HG02642 (cell line): ENCODE measurements at regions not wholly inside any gene's neighbourhood (a gene's known extent, or its start where the extent isn't known, plus 50 kb on each side); places are given as distances from the start of the nearest gene placed in this dataset.

Source experiments
- ATAC-seq: cut with Tn5 transposase; IDR thresholded peaks from one replicate; pipeline ENCODE4 v1.9.1; 2021; ENCODE audit warnings: mild to moderate bottlenecking; ENCODE audit not compliant: unreplicated experiment, poor library complexity

DNA sequence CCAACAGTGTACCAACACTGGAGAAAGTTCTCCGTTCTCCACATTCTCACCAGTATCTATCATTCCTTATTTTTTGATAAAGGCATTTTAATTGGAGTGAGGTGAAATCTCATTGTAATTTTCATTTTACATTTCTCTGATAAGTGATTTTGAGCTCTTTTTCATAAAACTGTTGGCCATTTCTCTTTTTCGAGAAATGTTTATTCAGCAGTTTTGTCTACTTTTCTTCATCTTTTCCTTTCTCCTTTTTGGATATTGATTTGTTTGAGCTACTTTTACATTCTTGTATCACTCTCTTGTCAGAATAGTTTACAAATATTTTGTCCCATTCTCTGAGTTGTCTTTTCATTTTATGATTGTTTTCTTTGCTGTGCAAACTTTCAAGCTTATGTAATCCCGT, 555.2 kb downstream of the COL12A1 start:
- ATAC-seq, result no peak

DNA sequence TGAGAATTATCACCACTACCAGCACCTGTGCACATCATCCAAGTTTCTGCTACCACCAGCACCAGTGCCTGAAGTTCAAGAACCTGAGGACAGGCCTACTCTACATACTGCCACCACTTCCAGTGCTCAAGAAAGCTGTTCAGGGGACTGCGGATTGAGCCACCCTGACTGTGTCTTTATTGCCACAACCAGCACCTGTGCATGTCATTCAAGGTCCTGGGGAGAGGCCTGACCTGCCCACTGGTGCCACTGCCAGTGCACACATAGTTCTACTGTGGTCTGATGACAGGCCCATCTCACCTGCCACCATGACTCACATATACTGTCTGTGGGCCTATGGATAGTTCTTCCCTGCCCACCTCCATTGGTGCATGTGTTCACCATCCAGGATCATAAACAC, 559.4 kb downstream of the COL12A1 start:
- no peak for ATAC-seq

DNA sequence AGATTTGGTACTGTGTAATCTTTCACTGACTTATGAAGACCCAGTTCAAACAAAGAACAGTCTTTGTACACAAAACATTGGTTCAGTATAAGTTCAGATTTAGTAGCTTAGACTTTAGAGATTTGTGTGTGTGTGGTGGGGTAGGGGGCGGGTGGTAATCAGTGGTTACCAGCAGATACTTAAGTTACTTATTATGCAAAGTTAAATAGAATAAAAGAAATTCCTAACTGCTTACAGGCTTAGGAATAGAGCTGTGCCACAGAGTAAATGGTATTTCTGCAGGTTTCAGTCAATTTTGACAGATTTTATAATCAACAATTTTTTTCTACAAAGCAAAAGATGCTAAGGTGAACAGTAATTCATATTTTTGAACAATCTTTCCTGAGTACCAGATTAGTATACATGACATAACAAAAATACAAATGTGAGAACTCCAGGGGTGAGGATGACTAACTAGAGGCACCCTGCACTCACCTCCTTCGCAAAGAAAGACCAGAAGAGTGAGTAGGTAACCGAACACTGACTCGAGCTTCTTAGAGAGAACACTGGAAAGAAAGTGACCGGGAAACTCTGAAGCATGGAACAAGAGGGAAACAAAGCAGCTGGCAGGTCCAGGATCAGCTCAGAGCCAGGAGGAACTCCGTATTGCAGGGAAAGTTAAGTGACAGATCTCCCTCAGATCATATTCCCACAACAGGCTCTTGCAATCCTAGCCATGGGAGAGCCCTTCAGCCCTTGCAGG, 560.6 kb downstream of the COL12A1 start:
- no peak for ATAC-seq

DNA sequence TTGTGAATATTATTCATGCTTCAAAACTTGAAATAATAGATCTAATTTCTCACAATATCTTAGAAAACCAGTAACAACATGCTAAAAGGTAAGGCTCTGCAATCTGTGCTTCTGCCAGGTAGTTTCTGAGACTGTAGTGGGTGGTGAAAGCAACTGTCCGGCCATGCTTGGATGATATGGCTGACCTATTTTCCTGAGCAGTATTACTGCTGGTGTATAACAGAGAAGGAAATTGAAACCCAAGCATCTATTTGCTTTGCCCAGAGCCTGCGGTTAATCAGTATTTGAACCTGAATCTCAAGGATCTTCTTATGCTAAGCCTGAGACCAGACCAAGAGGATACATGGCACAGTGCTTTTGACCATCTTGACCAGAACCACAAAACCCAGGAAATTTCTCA, 563.8 kb downstream of the COL12A1 start:
- no peak for ATAC-seq

DNA sequence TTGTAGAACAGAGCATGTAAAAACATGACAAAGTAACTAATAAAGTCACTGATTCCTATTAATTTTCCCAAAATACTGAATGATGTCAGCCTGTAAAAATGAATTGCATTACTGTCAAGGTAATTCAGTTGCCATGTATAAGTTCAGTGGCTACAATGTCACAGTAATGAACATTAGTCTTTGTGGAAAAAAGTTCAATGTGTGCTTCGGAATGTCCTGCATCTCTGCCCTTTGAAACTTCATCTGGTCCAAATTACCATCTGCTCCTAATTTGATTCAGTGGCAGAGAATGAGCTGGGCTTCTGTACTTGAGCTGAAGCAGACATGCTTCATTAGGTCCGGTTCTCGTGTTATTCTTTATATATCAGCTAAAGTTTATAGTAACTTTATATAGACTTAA, 567.4 kb downstream of the COL12A1 start:
- no peak for ATAC-seq

DNA sequence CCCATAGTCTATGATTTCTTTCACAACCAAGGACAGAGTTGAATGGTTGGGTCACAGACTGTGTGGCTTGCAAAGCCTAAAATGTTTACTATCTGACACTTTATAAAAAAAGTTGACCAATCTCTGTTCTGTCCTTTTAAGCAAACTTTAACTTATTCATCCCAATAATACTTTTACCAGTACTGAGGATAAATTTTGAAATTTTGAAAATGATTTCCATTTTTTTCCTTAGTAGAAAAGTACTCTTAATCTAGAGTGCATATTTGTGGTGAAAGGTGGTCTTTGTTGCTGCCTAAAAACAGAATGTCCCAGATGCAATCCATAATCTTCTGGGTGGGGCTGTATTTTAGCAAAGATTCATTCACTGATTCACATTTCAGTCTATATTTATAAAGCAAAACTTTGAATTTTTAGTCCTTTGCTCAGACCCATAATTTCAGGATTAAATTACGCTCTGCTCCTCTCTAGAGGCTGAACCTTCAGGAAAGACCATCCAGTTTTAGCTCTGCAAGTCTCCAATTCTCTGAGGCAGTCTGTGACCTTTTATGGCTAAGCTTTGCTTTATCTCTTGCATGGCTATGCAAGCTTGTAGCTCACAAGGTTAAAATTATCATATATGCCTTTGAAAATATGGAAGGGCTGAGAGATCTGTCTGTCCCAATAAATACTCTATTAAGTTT, 573.5 kb downstream of the COL12A1 start:
- ATAC-seq, result no peak

DNA sequence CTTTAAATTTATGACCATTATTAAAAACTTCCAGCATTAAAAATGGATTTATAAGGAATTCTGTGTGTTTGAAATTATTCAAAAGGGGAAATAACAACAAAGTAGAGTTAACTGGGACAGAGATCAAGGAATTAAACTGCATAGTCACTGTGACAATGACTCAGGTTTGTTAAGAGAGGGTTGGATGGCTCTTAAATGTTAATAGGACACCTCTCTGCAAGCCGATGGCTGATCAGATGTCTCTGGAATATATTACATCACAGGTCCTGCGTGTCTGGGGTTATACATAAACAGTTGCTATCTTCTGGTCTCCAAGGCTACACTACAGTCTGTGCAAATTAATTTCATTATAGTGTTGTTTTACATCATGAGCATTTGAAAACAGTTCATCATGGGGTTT, 574.3 kb downstream of the COL12A1 start:
- ATAC-seq, result no peak

DNA sequence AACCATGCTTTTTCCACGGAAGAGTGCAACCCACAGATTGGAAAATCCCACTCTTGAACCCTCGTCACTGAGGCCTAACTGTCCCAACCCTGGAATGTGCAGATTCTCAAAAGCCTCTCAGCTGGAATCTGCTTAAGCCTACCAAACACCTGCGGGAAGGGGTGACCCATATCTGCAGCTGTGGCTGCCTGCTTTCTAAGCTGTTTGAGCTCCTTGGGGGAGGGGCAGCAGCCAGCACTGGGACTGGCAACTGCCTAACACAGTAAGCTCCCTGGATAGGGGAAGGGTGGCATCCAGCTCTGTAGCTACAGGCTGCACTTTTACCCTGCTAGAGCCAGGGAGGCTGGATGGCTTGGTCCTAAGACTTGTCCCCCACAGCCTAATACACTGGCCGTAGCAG, 579.6 kb downstream of the COL12A1 start:
- ATAC-seq, result no peak

DNA sequence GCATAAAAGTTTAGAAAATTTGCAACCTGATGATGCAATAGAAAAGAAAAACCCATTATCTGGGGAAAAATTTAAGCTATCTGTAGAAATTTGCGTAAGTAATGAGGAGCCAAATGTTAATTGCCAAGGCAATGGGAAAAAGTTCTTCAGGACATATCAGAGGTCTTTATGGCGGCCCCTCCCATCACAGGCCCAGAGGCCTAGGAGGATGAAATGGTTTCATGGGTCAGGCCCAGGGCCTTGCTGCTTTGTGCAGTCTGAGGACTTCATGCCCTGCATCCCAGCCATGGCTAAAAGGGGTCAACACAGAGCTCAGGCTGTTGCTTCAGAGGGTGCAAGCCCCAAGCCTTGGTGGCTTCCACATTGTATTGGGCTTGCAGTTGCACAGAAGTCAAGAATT, 582.8 kb downstream of the COL12A1 start:
- ATAC-seq, result no peak

DNA sequence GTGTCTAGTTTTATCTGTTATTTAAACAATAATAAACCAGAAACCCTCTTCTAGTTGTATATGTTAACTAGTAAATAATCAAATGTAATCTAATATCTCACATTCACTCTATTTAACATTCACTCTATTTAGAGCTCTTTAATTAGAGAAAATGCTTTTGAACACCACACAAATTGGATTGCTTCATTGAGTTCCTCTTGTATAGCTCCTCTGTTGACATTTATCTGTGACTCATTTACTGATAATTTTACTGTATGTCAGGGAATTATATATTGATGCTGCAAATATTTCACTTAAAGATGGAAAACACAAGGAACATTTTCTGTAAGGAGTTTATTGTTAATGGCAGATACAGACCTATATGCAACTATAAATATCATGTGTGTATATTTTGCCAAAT, 594.6 kb downstream of the COL12A1 start:
- ATAC-seq, result no peak

DNA sequence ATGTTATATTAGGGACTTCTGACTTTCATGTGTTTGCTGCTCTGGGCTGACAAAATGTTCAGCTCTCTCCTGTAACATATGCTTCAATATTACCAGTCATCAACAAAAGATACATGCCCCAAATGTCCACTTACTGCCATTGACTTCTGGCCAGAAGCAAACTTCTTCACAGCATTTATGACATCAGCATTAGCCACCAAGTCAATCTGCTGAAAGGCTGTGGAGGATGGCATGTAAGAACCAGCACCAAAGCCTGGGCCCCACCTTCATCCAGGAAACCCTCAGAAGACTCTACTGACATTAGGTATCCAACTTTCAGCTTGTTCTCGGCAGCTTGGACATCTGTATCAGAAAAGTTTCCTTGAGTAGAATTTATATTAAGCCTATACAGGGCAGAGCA, 595.5 kb downstream of the COL12A1 start:
- no peak for ATAC-seq

DNA sequence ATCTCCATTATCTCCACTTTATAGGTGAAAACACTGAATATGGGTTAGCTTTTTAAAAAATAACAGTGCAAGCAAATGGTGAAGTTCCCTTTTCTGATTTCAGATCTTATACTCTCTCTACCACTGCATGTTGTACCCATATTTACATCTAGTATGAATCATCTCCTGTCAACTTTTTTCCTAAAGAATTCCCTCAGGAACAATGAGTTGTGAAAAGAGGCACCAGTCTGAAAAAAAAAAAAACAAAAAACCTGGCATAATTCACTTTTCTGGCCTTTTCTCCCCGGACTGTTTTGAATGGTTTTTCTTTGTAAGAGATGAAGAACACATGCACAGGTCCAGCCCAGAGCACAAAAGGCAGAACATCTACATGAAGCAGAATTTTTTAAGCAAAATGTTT, 596.0 kb downstream of the COL12A1 start:
- ATAC-seq, result no peak

DNA sequence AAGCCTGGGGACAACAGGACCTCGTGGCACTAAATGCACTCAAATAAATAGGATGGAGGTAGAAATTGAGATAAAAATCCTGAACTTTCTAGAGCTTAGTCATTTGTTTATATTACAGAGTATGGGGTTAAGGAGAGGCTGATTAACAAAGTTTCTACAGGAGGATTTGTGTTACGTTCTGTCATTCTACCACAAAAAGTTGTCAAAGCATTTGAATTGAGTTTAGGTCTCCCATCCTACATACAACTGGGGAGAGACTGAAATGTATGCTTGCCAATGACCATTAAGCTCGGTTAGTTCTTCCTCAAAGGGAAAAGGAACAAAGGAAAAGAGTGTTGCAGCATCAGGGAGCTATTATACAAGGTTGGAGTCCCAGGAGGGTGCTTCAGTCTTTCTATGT, 597.9 kb downstream of the COL12A1 start:
- ATAC-seq, result no peak

DNA sequence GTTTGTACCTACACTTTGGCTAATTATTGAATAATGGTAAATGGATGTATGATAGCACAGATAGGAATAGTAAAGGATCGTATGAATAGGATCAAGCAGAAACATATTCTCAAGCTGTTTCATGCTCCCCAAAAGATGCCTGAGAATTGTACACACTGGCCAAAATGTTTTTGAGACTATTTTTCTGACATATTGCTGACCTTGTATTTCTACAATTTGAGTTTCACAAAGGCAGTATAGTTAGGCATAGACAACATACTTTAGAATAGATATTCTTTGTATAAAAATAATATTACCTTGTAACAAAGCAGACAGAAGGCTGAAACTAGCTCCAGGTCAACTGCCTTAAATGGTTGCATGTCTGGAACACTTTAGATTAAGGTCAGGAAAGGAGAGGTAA, 598.4 kb downstream of the COL12A1 start:
- ATAC-seq, result no peak

DNA sequence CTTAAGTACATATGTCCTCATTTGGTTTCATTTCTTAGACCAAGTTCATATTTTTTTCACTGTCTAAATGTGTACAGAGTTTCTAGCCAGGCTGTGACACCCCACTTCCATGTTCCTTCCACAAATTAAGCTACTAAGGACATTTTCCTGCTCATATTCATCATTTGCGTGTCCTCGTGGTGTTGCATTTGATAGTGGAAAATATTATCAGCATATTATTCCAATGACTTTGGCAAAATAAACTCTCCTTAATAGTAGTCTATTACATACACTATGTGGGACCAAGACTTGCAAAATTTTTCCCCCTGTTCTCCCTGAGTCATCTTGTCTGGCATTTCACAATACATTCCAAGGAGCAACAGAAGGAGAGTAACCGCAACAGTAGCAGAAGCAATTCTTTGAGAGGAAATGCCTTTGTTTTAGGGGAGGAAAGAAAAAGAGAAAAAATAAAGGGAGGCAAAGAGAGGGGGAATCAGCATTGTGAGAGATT, 599.2 kb downstream of the COL12A1 start:
- ATAC-seq, result no peak

DNA sequence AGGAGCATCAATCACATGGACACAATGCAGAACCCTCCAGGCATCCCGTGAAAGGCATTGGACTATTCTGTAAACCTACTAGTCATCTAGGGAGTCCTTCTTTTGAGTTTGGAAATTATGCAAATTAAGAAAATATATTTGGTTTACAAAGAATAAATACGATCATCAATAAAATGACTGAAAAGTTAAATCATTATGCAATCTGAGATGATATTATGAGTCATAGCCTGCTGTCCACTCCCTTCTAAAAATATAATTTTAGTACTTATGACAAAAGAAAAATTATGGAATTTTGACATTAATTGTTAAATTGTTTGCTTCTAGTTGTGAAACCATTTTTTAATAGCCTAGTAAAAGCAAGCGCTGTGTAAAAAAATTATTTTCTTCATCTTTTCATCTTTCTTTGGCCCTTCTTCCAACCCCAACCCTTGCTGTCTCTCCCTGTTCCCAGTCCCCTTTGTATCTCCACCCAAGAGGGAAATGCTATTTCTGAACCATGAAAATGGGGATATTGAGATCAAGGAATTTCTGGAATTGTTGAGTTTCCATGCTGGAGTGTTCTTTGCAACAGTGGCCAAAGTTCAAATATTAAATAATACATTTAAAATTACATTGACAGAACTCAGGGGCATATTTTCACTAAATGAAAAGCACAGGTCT, 599.8 kb downstream of the COL12A1 start:
- no peak for ATAC-seq

DNA sequence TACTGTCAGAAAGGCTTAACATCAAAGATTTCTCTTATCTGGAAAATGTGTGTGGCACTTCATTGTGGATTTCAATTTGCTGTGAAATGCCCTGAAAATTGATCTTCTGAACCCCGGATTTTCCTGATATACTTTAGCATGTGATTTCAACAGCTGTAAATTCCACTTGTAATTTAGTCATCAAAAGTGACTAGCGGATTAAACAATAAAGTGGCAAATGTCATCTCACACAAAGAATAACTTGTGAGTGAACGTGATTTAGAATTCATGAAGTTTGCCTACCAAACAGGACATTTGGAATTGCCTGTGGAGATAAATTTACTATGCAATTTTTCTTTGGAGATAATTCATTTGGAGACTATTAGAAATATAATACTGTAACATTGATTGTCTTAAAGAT, 601.6 kb downstream of the COL12A1 start:
- no peak for ATAC-seq

DNA sequence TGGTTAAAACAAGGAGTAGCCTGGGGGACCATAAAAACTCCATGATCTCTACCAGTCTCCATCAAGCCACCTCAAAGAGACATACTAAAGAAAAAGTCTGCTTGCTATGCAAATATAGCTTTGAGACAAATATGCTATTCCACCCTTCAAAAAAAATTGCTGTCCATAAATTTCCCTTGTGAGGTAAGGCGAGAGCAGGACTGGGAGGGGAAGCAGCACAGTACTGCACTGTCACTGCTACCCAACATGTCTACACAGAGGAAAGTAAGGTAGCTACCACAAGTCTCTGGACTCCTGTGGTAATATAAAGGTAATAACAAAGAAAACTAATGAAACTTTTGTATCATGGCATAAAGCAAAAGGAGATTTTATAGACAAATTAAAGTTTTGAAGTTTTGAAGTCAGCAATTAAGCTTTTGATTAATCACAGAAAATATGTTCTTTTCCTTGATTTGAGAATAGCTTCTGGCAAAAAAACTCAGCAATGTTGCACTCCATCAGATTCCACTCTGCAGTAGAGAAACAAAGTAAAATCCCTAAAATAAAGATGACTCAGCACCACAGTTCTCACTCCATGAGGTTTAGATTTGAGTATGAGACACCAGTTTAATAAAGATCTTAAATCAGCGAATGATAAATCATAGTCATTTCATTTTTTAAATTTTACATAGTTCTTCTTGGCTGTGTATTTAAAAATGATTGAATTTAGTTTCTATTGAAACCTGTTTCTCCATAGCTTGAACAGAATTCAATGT, 602.4 kb downstream of the COL12A1 start:
- ATAC-seq, result no peak

DNA sequence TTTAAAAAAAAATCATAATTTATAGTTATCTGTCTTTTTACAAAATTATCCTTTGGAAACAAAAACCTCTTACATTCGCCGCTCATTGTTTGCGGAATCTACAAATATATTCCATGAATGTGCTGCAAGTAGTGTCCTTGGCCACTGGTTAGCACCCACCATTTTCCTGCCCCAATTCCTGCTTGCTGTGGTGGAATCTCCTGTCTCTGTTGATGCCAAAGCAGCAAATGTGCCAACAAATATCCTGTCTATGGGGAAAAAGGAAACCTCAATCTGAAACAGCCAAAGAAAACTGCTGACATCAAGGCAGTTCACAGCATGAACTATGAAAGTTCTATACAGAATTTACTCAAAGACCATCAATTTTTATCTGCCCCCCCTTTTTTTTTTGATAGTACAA, 603.6 kb downstream of the COL12A1 start:
- ATAC-seq, result no peak

DNA sequence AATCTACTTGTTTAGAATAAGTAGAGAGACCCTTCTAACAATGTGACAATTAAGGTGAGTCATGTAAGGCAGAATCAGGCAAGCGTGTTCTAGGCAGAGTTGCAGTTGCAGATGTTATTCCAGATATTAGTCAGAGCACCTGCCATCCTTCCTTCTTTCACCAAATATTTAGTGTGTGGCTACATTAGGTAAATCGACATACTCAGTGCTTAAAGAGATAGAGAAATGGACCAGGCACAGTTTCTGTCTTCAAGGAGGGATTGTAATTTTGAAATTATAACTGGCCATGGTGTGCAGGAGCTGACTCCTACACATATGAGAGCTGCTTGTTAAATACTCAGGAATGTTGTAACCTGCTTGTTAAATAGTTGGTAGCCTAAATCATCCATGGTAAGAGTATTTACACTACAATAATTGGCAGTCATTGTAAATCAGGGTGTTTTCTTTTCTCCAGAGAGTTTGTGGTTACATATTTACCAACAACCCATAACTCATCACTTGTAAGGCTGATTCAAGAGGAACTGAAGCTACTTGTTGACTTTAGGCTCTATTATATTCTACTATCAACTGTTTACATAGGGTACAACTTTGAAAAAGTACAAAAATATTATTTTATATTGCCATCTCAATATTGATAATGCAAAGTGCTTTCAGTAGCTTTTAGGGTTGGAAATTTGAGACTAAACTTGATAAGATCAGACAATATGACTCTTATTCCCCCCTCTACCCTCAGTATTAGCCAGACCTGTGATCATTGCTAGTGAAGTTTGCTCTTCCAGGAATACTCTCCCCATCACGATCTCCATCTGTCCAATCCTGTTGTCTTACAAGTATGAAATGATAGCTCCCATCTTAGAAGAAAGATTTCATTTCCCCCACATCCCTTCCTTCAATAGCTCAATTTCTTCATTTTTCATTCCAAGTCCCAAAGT, 607.1 kb downstream of the COL12A1 start:
- peak; percentile 98 for ATAC-seq
